HT-29 (cell line): ENCODE measurements at regions not wholly inside any gene's neighbourhood (a gene's known extent, or its start where the extent isn't known, plus 50 kb on each side); places are given as distances from the start of the nearest gene placed in this dataset.
A peak's percentile ranks its signal among the peaks of the same experiment; 100 is the strongest.

Experiments
- DNase-seq: peaks from one replicate; pipeline ENCODE4 v3.0.0-alpha.2; 2015; ENCODE audit warnings: low spot score

DNA sequence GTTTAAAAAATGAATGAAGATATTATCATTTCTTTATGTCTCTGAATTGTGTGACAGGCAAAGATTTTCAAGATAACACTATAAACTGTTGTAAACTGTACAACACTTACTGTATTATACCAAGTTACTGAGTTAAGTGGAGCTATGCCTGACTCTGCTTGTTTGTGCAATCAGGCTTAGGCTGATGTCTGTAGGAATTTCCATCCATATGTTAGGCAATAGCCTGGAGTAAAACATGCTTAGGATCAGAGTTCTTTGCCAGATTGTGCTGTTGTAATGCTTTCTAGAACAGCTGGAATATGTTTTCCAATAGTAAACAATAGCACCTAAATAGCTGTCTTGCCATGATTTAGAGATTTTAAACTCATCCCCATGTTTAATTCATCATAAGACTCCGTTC, 1496.7 kb downstream of the CDH11 start:
- no peak for DNase-seq

GRCh38 chr16:63623551-63624039, 1498.3 kb downstream of the CDH11 start:
- DNase-seq: no peak

- DNase-seq: no peak
Measured at GRCh38 chr16:63618896-63619485, 1502.9 kb downstream of the CDH11 start.

DNA sequence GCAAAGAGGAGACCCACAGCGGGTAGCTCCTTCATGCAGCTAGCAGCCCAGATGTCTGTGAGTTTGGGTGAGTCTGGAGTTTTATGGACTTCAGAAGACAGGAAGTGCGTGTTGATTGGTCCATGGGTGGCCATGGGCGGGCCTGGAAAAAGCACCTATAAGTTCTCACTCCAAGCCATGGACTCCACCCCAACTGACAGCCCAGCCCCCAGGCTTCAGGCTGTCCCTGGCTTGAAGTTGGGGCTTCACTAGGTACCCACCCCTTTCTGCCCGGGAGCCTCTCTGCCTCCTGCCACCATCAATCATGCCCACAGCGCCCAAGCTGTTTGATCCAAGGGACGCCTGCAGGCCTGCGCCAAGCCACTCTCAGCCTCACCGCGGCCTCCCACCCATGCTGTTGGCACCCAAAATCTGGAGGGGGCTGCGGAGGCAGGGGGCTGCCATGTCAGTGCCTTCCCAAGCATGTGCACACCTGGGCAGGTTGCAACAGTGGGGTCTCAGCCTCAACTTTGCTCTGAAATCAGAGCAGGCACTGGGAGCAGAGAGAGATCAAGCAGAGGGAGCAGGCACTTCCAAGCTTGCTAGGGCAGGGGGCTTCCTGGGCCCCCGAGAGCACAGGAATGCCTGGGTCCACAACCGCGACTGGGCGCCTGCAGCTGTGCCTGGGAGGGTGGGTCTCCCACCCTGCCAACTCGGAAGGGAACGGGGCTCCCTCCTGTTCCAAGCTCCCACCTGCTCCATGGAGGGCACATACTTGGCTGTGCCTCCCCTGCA, 1503.7 kb downstream of the CDH11 start:
- no peak for DNase-seq

GRCh38 chr16:63617047-63617989, 1504.5 kb downstream of the CDH11 start:
- no peak for DNase-seq

DNA sequence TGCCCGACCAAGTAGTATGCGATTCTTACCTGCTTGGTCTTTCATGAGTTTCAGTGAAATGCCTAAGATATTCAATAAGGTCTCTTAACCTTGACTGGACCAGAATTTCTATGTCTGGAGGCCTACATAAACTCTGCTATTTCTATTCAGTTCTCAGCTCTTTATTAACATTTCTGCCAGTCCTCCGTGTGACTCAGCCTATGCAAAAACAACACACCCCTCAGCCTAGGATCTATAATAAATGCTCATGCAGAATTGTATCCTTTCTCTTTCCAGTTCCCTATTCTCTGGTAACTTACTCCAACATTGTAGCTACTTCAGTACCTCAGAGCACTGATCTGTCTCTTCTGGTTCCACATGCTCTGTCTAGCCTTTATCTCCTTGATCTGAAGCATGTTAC, 1507.4 kb downstream of the CDH11 start:
- DNase-seq: no peak

- peak; percentile 47 for DNase-seq
Measured at GRCh38 chr16:63613701-63614100, 1508.2 kb downstream of the CDH11 start.

DNA sequence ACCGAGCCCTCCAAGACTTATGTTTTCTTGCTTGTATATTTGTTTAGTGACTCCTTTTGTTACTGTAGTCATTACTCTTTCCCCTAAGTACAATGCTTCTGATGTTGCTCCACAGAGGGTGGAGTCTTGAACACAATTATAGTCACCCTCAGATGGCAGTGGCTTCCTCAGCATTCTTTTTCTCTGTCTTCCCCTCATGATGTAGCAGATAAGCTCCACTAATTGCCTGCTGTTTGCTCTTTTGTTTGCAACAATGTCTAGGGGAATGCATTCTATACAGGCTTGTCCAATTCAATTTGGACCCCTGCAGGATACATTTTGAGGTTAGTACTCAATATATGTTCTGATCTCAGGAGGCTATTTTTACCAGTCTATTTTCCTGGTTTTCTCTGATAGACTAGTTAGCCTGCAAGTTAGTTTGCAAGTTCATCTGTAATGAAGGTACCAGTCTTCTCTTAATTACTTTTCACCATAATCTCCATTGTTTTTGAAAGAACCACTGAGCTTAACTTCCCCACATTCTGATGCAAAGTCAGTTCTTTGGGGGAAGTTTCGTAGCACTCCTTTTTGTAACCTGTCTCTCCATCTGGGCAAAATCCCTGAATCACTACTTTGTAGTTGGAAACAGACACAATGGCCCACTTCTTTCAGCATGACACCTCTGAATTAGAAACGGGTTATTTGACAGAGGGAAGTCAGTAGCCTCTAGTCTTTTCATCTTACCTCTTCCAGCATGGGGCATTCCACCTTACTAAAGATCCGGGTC, 1509.2 kb downstream of the CDH11 start:
- DNase-seq: no peak

GRCh38 chr16:63606778-63607177, 1515.1 kb downstream of the CDH11 start:
- DNase-seq: no peak

- DNase-seq: no peak
Measured at GRCh38 chr16:63602206-63602927, 1519.5 kb downstream of the CDH11 start.

DNA sequence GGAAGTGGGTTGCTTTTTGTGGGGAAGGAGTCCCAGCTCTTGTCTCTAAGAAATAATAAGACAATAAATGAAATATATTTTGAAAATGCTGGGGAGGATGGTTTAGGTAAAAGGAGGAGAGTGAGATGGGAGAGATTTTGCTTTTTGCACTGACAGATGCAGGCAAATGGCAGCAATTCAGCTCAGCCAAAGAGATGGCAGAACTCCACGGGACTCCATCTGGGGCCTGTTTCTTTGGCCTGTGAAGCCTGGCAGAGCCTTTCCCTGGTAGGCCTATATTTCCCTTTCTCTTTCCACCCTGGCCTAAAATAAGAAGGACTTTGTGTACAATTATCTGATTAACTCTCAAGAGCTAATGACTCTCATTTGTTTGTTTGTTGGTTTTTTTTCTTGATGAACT, 1525.1 kb downstream of the CDH11 start:
- DNase-seq: no peak

DNA sequence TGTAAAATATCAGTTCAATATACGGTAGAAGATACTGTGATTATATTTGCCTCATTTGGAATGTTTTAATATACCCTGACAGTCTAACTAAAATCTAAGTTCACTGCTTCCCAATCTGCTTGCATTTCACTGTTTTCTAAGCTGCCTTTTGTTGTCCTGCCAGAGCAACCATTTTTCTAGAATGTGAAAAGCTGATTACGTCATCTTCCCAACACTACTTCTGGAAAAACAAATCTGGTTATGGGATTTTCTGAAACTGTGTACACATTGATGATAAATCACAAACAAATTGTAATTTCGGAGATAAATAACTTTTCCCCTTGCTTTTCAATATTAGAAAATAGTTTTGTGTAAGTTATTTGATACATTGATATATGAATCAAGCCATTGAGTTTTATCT, 1529.0 kb downstream of the CDH11 start:
- no peak for DNase-seq

GRCh38 chr16:63581570-63581969, 1540.3 kb downstream of the CDH11 start:
- DNase-seq: no peak

- no peak for DNase-seq
Measured at GRCh38 chr16:63578791-63579190, 1542.6 kb upstream of the CDH8 start.

DNA sequence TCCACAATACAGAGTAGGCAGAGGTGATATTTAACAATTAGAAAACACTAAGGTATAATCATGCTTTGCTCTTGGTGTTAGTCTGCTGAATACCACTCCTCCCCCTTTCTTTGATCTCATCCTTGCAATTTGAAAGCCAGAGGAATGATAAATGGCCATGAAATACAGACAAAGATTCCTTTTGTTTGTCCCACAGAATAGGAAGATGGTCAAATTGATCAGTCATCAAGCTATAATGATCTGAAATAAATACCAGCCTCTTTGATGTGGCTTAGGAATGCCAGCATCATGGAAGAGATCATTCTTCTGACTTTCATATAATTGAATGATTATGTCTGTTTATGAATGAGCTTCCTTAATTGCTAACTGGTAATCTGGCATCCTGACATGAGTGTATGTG, 1541.7 kb upstream of the CDH8 start:
- DNase-seq: no peak

- no peak for DNase-seq
Measured at GRCh38 chr16:63575041-63575440, 1538.8 kb upstream of the CDH8 start.

GRCh38 chr16:63568164-63568563, 1531.9 kb upstream of the CDH8 start:
- no peak for DNase-seq

- no peak for DNase-seq
Measured at GRCh38 chr16:63563819-63564505, 1527.7 kb upstream of the CDH8 start.

GRCh38 chr16:63553980-63554379, 1517.7 kb upstream of the CDH8 start:
- DNase-seq: no peak

DNA sequence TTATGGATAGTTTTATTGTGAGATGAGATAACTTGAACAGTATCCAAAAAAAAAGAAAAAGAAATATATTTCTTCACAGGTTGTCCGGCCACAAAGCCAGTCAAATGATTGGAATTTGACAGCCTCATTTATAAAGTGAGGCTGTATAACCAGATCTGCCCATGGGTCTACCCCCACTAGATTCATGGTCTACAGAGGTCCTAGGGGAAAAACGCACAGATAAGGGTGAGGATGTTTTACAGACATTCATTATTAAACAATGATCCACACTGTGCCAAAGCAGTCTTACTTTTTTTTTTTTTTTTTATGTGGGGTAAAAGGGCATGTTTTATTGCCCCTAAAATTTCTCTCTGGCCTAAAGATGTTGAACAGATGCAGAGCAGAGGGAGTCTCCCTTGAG, 1503.0 kb upstream of the CDH8 start:
- no peak for DNase-seq
